Prostate gland (tissue), 2 donors: ENCODE measurements at regions not wholly inside any gene's neighbourhood (a gene's known extent, or its start where the extent isn't known, plus 50 kb on each side); places are given as distances from the start of the nearest gene placed in this dataset.

Experiments used
- CTCF ChIP-seq, 4 experiments: fragments of 200-600 bp in 2 of 4; fragments of 450-650 bp in 2 of 4; sonication (generic) in 2 of 4; IDR thresholded peaks; 1 replicate in 3 of 4; 2 replicates in 1 of 4; pipeline ENCODE4 v1.5.1; 2016 to 2019; ENCODE audit warnings: antibody characterized with exemption in 4 of 4, mild to moderate bottlenecking in 2 of 4, moderate library complexity in 2 of 4
- POLR2A ChIP-seq: fragments of 450-650 bp; IDR thresholded peaks from one replicate; pipeline ENCODE4 v1.6.1; 2016; ENCODE audit warnings: antibody characterized with exemption, mild to moderate bottlenecking

- TF ChIP-seq POLR2A (no peak), CTCF (IDR thresholded peaks at IDR 0.05) (no peak)
Measured at GRCh38 chr3:99418209-99418635, 220.2 kb upstream of the COL8A1 start.
